OCI-LY3 (cell line): ENCODE measurements at regions not wholly inside any gene's neighbourhood (a gene's known extent, or its start where the extent isn't known, plus 50 kb on each side); places are given as distances from the start of the nearest gene placed in this dataset.

ENCODE experiments used
- EZH2phosphoT487 ChIP-seq: fragments of 200-600 bp; shearing (Covaris generic); IDR thresholded peaks from 2 replicates; pipeline ENCODE4 v1.6.1; 2018; ENCODE audit warnings: antibody characterized with exemption, mixed run types, low read depth
- TF ChIP-seq, protein P1 (sequence below): fragments of 200-600, 300-600 bp; sonication (generic); IDR thresholded peaks from 2 replicates; pipeline ENCODE4 v1.5.1; 2014; ENCODE audit warnings: antibody characterized with exemption, low read length, low read depth

DNA sequence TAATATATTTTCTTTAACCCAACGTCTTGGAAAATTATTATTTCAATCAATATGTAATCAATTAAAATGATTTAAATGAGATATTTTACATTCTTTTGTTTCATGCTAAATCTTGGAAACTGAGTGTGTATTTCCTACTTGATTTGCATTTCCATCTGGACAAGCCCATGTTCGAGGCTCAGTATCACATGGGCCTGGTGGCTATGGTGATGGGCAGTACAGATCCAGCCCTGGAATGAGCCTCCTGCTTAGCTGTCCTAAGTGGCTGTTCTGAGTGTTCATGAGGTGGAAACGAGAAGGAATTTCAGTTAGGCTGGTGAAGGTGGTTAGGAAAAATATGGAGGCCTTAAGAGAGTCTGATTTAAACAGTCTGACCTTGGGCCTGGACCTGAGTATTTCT lies 73.0 kb upstream of the ATXN1 start:
- TF ChIP-seq, protein P1, sequence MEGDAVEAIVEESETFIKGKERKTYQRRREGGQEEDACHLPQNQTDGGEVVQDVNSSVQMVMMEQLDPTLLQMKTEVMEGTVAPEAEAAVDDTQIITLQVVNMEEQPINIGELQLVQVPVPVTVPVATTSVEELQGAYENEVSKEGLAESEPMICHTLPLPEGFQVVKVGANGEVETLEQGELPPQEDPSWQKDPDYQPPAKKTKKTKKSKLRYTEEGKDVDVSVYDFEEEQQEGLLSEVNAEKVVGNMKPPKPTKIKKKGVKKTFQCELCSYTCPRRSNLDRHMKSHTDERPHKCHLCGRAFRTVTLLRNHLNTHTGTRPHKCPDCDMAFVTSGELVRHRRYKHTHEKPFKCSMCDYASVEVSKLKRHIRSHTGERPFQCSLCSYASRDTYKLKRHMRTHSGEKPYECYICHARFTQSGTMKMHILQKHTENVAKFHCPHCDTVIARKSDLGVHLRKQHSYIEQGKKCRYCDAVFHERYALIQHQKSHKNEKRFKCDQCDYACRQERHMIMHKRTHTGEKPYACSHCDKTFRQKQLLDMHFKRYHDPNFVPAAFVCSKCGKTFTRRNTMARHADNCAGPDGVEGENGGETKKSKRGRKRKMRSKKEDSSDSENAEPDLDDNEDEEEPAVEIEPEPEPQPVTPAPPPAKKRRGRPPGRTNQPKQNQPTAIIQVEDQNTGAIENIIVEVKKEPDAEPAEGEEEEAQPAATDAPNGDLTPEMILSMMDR, result no peak
- no peak for TF ChIP-seq EZH2phosphoT487
